DMS114 treated with DMSO at 0.1 percent for 48 hours (cell line): ENCODE measurements at regions not wholly inside any gene's neighbourhood (a gene's known extent, or its start where the extent isn't known, plus 50 kb on each side); places are given as distances from the start of the nearest gene placed in this dataset.
A peak's percentile ranks its signal among the peaks of the same experiment; 100 is the strongest.

Experiments
- DNase-seq: peaks from one replicate; lab custom pipeline; 2025; ENCODE audit not compliant: unreplicated experiment; lab: John Stamatoyannopoulos, UW

DNA sequence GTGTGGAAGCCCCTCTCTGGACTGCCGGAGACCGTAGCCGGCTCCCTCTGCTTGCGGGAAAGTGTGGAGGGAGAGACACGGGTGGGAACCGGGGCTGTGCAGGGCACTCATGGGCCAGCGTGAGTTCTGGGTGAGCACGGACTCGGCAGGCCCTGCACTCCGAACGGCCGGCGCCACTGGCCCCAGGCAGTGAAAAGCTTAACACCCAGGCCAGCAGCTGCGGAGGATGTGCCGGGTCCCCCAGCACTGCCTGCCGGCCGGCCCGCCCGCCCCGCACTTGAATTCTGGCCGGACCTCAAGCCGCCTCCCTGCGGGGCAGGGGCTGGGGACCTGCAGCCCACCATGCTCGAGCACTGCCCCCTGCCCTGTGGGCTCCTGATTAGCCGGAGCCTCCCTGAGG is 147.0 kb downstream of the FGF9 start:
- no peak for DNase-seq

DNA sequence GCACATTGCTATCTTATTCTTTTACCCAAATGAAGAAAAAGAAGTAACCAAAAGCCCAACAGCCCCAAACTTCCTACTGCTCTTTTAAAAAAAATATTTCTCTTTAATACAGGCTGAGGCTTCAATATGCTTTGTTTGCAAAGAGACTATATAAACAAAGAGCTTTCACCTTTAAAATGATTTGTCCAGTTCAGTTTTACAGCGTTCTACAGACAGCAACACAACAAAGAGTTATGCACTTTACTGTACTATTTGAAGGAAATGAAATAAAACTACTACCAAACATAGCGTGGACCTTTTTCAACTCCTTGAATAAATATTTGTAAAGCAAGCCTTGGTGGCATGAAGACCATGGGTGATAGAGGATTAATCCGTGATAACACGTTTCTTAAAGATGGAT is 151.2 kb downstream of the FGF9 start:
- DNase-seq: no peak

DNA sequence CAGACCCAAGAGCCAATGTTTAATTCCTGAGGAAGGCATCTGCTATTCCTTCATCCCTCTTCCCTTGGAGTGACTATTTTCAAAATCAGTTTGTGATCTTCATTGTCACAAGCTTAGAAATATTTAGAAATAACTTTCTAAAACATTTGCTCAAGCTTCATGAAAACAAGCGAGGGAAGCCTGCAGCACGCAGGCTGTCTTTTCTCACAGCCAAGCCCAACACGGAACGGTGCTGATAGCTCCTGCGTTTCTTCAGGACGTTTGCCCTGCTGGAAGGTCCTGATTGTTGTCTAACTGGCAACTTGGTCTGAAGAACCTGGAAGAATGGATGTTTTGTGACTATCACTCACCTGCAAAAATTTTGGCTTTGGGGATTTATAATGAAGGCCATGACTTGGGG is 152.5 kb downstream of the FGF9 start:
- no peak for DNase-seq

DNA sequence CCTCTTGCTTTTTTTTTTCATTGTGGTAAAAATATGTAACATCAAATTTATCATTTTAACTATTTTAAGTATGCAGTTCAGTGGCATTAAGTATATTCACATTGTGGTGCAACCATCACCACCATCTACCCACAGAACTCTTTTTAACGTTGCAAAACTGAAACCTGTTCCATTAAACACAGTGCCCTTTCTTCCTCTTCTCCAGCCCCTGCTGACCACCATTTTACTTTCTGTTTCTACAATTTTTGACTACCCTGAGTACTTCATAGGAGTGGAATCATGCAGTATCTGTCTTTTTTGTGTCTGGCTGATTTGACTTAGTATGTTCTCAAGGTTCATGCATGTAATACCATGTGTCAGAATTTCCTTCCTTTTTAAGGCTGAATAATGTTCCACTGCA is 153.1 kb downstream of the FGF9 start:
- DNase-seq: no peak

DNA sequence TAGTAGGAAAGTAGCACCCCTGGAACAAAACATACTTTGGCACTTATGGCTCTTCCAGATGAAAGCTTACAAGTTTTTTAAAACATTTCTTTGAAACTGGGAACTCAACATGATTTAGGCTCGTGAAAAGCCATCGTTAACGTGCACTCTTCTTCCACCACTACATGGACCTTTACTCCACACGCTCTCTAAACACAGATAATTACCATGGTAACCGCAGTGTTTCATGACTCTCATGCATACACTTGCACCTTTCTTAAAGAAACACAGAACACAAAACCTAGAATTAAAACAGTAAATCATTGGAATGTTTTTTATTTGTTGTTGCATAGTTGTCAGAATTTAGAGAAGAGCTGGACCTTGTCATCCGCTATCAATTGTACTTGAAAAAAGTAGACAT is 154.3 kb downstream of the FGF9 start:
- DNase-seq: no peak

DNA sequence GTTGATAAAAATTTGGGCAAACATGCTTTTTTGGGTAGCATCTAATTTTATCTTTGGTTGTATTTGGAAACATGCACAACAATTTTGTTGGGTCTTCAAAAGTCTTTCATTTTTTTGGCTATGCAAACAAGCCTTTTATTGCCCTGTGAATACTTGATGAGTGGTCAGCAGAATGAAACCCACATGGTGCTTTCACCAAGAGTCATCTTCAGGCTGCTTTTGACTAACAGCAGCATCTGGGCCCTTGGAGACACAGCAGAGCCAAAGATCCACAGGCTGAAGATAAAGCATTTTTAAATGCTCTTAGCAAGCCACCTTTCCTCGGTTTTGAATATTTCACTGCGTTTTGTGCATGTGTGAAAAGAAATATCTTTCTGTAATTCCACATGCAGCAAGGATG is 154.9 kb downstream of the FGF9 start:
- no peak for DNase-seq

DNA sequence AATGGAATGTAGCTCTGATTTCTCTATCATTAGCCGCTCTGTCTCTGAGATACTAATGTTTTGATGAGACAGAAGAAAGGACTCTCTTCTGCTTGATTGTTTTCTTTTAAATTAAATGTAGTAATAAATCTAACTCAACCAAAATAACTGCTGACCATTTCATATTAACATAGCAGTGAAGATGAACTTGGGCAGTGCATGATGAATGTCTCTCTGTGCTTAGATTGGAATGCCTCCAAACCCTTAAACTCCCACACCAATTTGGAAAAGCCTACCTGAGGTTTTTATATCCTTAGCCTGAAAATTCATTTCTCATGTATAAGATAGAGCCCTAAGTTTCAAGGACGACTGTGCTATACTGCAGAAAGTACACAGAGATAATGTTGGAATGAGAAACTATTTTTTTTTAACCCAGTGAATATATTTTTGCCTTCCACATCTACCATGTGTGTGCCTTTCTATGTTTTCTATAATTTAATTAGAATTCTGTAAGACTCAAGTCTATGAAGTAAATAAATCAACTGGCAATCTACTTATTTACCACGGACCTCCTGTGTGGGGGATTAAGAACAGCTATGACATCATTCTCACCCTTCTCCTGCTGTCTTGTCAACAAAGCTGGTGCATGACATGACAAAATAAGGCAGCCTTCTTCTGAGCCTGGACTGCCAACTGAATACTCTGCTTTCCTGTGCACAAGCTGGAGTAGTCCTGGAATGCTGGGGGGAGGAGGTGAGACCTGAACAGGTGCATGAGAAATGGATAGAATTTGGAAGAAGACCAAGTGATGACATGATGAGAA is 155.5 kb downstream of the FGF9 start:
- no peak for DNase-seq

DNA sequence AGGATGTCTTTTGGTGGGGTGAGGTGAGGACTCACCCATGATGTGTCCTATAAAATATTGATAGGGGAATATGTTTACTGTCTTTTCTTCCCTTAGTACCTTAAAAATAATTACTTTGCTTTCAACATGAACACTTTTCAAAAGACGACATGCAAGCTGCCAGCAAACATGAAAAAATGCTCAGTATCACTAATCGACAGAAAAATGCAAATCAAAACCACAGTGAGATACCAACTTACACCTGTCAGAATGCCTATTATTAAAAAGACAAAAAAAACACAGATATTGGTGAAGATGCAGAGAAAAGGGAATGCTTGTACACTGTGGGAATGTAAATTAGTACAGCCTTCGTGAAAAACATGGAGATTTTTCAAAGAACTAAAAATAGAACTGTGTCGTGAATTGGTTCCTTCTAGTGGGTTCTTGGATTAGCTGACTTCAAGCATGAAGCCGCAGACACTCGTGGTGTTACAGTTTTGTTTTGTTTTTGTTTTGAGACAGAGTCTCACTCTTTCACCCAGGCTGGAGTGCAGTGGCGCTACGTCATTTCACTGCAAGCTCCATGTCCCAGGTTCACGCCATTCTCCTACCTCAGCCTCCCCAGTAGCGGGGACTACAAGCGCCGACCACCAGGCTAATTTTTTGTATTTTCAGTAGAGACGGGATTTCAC is 160.9 kb downstream of the FGF9 start:
- DNase-seq: no peak

DNA sequence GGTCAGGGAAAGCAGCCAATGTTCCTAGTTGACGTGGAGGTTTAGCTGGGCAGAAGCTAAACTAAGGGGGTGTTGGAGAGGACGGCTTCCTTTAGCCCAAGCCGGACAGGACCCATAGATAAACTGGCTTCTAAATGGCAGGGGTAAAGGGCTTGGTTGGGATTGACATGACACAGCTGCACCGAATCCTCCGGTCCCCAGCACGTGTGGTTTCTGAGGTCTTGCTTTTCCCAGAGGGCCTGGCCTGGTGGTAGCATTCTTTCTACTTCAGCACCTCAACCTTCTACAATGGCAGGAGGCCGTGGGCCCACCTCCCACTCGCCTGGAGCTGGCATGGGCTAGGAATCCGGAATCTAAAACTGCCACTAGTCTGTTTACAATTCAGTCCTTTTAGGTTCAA is 163.0 kb downstream of the FGF9 start:
- DNase-seq: no peak

DNA sequence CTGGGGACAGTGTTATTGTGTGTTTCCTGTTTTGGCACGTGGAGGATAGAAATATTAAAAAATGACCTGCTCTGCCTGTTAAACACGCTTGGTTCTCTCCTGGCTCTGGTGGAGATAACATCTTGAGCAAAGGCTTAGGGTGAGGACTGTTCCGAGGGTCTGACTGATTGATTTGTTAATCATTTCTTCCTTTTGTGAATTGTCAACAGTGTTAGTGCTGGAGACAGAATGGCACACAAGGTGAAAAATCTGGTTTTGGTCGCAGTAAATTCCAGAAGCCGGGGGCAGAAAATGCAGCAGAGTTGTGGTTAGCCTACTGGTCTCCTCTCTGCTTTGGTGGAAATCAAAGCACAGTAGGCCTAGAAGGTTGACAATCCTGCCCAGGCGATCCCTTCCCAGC is 163.6 kb downstream of the FGF9 start:
- DNase-seq: no peak

DNA sequence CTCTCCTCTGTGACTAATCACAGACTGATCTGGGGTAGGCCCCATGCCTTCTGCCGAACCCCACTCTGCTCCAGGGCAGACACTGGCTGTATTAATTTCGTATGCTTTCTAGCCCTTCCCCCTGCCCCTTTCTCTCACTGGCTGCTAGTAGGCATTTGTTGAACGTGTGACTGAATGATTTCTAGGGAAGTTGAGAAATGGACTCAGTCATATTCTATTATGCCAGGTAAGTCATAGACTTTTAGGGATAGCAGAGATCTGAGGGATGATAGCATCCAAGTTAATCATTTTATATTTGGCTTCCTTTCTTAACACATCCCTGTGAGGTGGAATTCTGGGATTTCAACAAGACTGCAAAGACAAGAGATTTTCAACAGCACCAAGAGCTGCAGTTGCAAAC is 166.4 kb downstream of the FGF9 start:
- DNase-seq: no peak

DNA sequence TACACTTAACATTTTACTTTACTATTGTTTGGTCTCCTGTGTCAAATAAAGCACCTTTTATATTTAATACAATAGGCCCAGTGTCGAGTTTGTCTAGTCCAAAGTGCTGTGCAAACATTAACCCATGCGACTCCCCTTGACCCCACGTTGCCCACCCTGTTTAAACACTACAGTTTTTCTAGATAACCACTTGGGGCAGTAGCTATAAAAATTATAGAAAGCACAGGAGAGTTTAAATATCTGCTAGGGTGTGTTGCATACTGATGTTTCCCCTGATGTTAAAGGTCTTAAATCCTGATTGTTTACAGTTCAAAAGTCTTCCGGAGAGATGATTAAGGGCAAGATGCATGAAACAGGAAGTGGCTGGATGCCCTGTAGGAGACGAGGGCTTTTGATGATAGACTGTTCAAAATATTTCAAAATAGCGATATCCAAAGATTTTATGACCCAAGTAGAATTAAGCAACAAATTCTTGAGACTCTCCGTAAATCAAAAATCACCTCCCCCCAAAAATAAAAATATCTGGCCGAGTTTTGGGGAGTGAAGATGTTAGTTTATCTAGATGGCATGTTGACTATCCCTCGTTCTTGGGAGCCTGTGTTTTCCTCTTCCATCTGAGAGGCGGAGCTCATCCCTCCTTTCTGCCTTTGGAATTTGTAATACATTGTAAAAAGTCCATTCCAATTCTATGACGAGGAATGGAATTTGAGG is 167.1 kb downstream of the FGF9 start:
- no peak for DNase-seq

DNA sequence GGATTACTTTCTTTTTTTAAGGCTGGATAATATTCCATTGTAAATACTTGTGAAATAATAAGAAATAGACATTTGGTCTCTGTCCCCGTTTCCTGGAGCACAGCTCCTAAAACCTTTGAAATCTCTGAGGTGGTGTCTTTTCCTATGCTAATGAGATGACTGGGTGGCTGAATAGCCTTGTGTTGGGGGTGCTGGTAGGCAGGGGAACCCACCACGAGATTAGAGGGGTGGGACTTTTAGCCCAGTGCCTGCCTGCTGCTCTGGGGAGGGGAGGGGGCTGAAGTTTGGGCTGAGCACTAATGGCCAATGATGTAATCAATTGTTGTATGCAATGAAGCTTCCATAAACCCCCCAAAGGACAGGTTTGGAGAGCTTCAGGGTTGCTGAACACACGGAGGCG is 175.7 kb downstream of the FGF9 start:
- DNase-seq: no peak

DNA sequence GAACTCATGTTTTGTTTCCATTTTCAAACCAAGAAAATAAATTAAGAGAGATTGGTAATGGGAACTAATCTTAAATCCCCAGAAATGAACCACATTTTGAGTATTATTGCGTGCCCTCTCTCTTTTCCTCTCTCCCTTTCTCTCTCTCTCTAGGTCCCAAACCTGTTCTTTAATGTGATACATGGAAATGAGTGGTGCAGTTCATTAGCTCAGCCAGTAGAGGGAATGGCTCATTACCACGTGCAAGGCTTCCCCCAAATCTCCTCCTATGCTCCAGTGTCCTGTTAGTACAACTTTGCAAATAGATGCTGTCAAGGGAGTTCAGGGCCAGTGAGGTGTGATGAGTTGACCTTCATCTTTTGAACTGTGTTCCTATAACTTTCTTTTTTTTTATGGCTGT is 178.4 kb downstream of the FGF9 start:
- peak; percentile 13 for DNase-seq

DNA sequence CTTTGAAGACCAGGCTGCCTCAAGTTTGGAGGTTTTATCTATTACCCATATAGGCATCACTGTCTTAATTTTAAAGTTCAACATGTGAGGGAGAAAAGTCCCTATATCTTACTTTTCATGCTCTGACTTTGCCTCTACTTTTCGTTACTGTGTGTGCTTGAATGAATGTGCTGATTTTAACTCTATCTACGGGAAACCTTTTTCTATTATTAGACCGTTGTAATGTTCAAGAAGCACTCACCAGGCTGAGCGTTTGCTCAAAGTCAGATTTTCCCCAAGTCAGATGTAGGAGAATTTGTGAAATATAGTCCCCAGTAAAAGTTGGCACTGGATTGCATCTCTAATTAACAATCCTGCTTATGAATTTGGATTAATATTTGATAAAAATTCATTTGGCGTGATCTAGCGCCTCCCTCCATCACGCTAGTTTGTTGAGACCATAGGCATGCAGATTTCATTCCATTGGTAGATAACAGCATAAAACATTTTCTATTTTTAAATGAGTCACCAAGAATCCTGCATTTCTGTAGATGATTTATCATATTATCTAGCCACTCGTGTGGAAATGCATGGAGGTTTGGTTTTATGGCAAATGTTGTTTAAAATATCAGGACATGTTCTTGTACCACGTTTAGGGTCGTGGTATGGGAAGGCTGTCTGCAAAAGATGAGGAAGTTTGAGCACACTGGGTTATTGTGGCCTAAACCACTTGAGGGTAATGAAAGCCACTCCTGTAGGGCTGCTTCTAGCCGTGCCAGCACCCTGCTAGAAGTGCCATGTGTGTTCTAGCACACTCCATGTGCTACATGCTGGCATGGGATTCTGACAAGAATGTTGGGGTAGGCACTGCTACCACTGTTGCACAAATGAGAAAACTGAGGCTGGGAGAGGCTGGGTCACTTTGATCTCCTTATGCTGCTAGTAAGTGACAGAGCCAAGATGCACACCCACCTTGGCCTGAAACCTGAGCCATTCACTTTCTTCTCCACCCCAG is 179.4 kb downstream of the FGF9 start:
- DNase-seq: no peak

DNA sequence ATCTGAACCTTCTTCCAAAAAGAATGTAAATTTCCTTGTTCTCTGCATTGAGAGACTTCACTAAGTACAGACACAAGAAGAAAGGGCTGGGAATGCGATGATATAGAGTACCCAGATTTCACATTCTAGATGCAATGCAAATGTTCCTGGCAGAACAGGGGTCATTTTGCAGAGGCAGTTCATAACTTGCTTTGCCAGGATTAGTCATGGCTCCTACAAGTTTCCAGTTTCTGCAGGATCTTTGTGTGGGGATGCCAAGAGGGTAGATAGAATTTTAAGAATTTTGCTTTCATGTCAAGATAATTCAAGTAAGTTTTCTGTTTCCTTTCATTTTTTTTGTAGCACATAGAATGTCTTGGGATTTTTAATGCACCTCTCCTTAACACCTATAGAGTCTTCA is 181.2 kb downstream of the FGF9 start:
- no peak for DNase-seq

DNA sequence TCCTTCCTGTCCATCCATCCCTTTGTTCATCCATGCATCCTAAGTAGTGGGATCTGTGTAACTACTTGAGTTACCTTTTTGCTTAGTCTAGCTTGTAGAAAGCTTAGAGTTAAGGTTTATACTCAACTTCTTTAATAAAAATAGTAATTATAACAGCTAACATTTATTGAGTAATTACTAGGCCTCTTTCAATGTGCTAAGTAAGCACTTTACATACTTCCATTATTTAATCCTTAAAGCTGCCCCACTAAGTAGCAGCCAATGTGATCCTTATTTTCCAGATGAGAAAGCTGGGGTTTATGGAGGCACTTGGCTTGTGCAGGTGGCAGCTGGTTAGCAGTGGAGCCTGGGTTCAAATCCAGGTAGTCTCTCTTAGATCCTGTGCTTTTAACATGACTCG is 182.9 kb downstream of the FGF9 start:
- no peak for DNase-seq

DNA sequence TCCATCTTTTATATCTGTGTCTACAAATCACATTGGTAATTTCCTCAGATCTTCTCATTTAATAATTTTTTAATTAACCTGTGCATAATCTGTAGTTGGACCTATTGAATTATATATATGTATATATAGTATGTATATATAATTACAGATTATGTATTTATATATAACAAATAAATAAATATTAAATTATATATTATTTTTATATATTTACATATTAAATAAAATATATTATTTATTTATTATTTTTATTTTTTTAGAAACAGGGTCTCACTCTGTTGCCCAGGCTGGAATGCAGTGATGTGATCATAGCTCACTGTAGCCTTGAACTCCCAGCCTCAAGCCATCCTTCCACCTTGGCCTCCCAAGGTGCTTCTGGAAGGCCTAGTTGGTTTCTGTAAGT is 197.9 kb downstream of the FGF9 start:
- DNase-seq: no peak

DNA sequence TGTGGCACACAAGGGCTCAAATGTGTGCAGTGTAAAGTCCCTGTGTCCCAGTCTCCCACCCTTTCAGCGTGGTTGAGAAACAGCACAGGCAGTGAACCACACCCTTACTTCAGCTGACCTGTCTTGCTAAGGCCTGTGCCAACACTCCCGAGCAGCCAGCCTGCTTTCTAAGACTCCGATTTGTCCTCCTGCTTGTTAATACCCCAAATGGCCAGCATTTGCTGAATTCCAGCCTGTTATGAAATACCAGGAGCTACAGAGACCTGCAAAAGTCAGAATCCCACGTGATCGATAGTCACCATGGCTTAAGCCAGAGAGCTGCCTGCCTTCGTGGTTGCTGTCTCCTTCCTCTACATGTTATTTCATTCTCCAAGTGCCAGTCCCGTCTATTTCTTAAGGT is 200.5 kb downstream of the FGF9 start:
- no peak for DNase-seq

DNA sequence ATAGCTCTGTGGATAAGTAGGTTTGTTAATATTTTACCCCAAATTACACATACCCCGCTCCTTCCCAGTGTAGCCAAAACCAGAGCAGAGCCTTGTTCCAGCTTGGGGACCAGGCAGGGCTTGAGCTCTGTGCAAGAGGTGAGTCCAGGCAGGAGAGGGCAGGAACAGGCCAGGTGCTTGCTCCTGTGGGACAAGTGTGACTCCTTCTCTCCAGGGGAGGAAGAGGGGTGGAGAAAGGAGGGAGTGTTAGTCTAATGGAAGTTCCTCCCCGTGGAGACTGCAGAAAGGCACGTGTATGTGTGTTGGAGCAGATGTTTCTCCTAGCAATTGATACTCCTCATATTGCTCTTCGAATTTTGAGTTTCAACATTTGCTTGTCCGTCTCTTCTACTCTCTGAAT is 201.0 kb downstream of the FGF9 start:
- DNase-seq: no peak

DNA sequence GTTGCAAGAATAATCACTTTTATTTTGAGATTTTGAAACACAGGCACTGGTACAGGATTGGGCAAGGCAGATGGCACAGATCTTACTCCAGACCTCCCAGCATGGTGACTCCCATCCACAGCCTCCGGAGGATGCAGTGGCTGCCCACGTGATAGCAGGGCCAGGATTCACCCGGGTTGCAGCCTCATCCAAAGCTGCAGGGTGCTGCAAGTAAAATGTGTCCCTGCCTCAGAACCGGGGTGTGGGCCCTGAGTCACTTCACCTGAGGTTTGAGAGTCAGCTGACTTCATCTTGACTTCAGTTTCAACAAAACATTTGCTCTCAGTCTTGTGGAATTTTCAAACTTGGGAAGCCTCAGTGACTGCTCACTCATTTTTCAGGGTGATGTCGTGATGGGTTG is 201.9 kb downstream of the FGF9 start:
- DNase-seq: no peak
